CD14-positive monocyte (primary cell): ENCODE measurements at regions not wholly inside any gene's neighbourhood (a gene's known extent, or its start where the extent isn't known, plus 50 kb on each side); places are given as distances from the start of the nearest gene placed in this dataset.

Experiments
- DNase-seq, 3 donors: peaks; one replicate each; pipeline ENCODE4 v3.0.0-alpha.2; 2011 to 2022
- H2AFZ ChIP-seq: 2 replicates; pipeline ENCODE4 v1.6.0; 2012; ENCODE audit warnings: mild to moderate bottlenecking, low read depth, low read length, inconsistent platforms; ENCODE audit not compliant: insufficient read depth, poor library complexity, severe bottlenecking
- H3K27ac ChIP-seq, 2 donors: 1 replicate in 1 of 2; 2 replicates in 1 of 2; pipeline ENCODE4 v1.5.1; 2012 to 2013; ENCODE audit warnings: low read length in 2 of 2, control low read depth in 1 of 2, inconsistent platforms in 1 of 2, low read depth in 1 of 2, mild to moderate bottlenecking in 1 of 2
- H3K27me3 ChIP-seq, 2 donors: one replicate each; pipeline versions ENCODE4 v1.6.0 to v1.6.1; 2011 to 2013; ENCODE audit warnings: low read length in 2 of 2; ENCODE audit not compliant: control insufficient read depth in 2 of 2, insufficient read depth in 2 of 2
- H3K36me3 ChIP-seq, 2 donors: replicated peaks in 1 of 2; 1 replicate in 1 of 2; 2 replicates in 1 of 2; pipeline versions ENCODE4 v1.5.1 to v1.6.1; 2012 to 2013; ENCODE audit warnings: low read length in 2 of 2, control low read depth in 1 of 2, inconsistent platforms in 1 of 2, mild to moderate bottlenecking in 1 of 2; ENCODE audit not compliant: insufficient read depth in 2 of 2, control insufficient read depth in 1 of 2
- H3K4me1 ChIP-seq, 2 donors: 1 replicate in 1 of 2; 2 replicates in 1 of 2; pipeline versions ENCODE4 v1.5.1 to v1.6.1; 2012 to 2013; ENCODE audit warnings: low read length in 2 of 2, control low read depth in 1 of 2, inconsistent platforms in 1 of 2, mild to moderate bottlenecking in 1 of 2, moderate library complexity in 1 of 2; ENCODE audit not compliant: insufficient read depth in 2 of 2, control insufficient read depth in 1 of 2
- H3K4me2 ChIP-seq: replicated peaks from 2 replicates; pipeline ENCODE3; 2012; ENCODE audit warnings: low read length, moderate library complexity, mild to moderate bottlenecking; ENCODE audit not compliant: poor library complexity, severe bottlenecking; ENCODE audit errors: extremely low read depth
- H3K4me3 ChIP-seq, 3 experiments: fragments of 200-600 bp in 1 of 3; sonication (generic) in 1 of 3; replicated peaks in 1 of 3; 1 replicate in 2 of 3; 2 replicates in 1 of 3; pipeline ENCODE4 v1.5.1; 2011 to 2013; ENCODE audit warnings: low read length in 3 of 3, mild to moderate bottlenecking in 3 of 3, control low read depth in 2 of 3, low read depth in 2 of 3, inconsistent platforms in 1 of 3, moderate library complexity in 1 of 3
- H3K79me2 ChIP-seq: 2 replicates; pipeline ENCODE4 v1.6.0; 2012; ENCODE audit warnings: mild to moderate bottlenecking, control low read depth, inconsistent platforms, low read length, moderate library complexity; ENCODE audit not compliant: insufficient read depth
- H3K9ac ChIP-seq: 2 replicates; pipeline ENCODE4 v1.6.0; 2017; ENCODE audit warnings: low read length, mild to moderate bottlenecking; ENCODE audit not compliant: insufficient read depth, poor library complexity, severe bottlenecking
- H3K9me3 ChIP-seq, 2 donors: replicated peaks in 1 of 2; 1 replicate in 1 of 2; 2 replicates in 1 of 2; pipeline versions ENCODE4 v1.5.1 to v1.6.1; 2012 to 2013; ENCODE audit warnings: low read length in 2 of 2, control low read depth in 1 of 2; ENCODE audit not compliant: control insufficient read depth in 1 of 2, insufficient read depth in 1 of 2
- H4K20me1 ChIP-seq: 2 replicates; pipeline ENCODE4 v1.6.0; 2012; ENCODE audit warnings: mild to moderate bottlenecking, low read length, control low read depth, moderate library complexity; ENCODE audit not compliant: insufficient read depth
- H3K27ac Mint-ChIP-seq, 7 donors: one replicate each; pipeline ENCODE4 v1.8.0; 2020; ENCODE audit warnings: mild to moderate bottlenecking in 7 of 7, mixed read lengths in 7 of 7, moderate library complexity in 6 of 7, inconsistent platforms in 2 of 7
- H3K27me3 Mint-ChIP-seq, 3 donors: one replicate each; pipeline ENCODE4 v1.8.0; 2021 to 2022; ENCODE audit warnings: low read depth in 3 of 3, mild to moderate bottlenecking in 3 of 3, mixed read lengths in 3 of 3, moderate library complexity in 3 of 3, inconsistent platforms in 1 of 3
- H3K36me3 Mint-ChIP-seq, 2 donors: one replicate each; pipeline ENCODE4 v1.8.0; 2020; ENCODE audit warnings: mixed read lengths in 2 of 2, inconsistent platforms in 1 of 2, mild to moderate bottlenecking in 1 of 2
- H3K4me1 Mint-ChIP-seq: one replicate; pipeline ENCODE4 v1.8.0; 2020; ENCODE audit warnings: mild to moderate bottlenecking, mixed read lengths
- H3K4me3 Mint-ChIP-seq, 2 donors: one replicate each; pipeline ENCODE4 v1.8.0; 2020; ENCODE audit warnings: mild to moderate bottlenecking in 2 of 2, mixed read lengths in 2 of 2, moderate library complexity in 1 of 2
- H3K9me3 Mint-ChIP-seq, 7 donors: one replicate each; pipeline ENCODE4 v1.8.0; 2020 to 2022; ENCODE audit warnings: mixed read lengths in 7 of 7, mild to moderate bottlenecking in 6 of 7, moderate library complexity in 6 of 7, inconsistent platforms in 2 of 7
- WGBS: methylation state at CpG from one replicate; pipeline ENCODE4 v1.1.5; 2013; ENCODE audit warnings: missing lambda C conversion rate; ENCODE audit not compliant: insufficient coverage; 5-methylcytosine and 5-hydroxymethylcytosine counted together
- intact Hi-C, 2 donors: fragments of 100-400 bp; cut with micrococcal nuclease; formaldehyde crosslinking; loops; one replicate each; pipeline versions ENCODE4 v1.15.0 to v1.15.1; 2023
- TF ChIP-seq, protein P1 (sequence below): fragments of 200-600 bp; IDR thresholded peaks from one replicate; pipeline ENCODE4 v1.8.0; 2022; ENCODE audit warnings: antibody characterized with exemption, mild to moderate bottlenecking

DNA sequence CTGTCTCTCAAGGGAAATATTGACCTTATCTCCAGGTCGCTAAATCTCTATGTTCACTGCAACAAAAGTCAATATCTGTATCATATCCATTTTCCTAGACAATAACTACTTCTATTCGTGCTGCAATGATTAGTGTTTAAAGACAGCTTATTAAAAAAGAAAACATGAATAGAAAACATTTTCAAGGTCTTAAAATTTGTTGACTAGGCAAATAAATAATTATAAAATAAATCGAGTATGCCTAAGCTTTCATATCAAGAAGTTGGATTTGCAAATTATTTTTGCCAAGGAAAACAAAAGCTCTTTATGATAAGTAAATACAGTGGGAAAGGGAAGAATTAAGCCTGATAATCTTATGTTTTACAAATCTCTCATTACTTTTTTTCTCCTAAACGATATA is 428.5 kb downstream of the NUP35 start:
- Histone ChIP-seq H3K79me2 (no peaks in the 10 kb centered on the region), H3K9me3 (peaks cover 0 to 3% of the 10 kb centered on the region in 2 donors), H3K4me2 (no peak overlapping the region), H3K9ac (no peak overlapping the region), H4K20me1 (no peaks in the 10 kb centered on the region), H2AFZ (no peak overlapping the region), H3K36me3 (no peaks in the 10 kb centered on the region), H3K27me3 (no peaks in the 10 kb centered on the region), H3K4me1 (no peaks in the 10 kb centered on the region), H3K4me3 (no peak overlapping the region), H3K27ac (no peak overlapping the region)
- no peak for DNase-seq
- WGBS, result no CpG with 5 or more reads among the region's 4 CpGs
- Mint-ChIP-seq H3K27ac (no peak overlapping the region), H3K9me3 (peaks cover 0 to 11% (median 5%) of the 10 kb centered on the region in 7 donors), H3K36me3 (no peaks in the 10 kb centered on the region), H3K4me3 (no peak overlapping the region), H3K27me3 (peaks cover 0 to 2% (median 2%) of the 10 kb centered on the region in 3 donors), H3K4me1 (no peaks in the 10 kb centered on the region)
- intact Hi-C loops, result no loop called here
- TF ChIP-seq, protein P1, sequence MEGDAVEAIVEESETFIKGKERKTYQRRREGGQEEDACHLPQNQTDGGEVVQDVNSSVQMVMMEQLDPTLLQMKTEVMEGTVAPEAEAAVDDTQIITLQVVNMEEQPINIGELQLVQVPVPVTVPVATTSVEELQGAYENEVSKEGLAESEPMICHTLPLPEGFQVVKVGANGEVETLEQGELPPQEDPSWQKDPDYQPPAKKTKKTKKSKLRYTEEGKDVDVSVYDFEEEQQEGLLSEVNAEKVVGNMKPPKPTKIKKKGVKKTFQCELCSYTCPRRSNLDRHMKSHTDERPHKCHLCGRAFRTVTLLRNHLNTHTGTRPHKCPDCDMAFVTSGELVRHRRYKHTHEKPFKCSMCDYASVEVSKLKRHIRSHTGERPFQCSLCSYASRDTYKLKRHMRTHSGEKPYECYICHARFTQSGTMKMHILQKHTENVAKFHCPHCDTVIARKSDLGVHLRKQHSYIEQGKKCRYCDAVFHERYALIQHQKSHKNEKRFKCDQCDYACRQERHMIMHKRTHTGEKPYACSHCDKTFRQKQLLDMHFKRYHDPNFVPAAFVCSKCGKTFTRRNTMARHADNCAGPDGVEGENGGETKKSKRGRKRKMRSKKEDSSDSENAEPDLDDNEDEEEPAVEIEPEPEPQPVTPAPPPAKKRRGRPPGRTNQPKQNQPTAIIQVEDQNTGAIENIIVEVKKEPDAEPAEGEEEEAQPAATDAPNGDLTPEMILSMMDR, result no peak

DNA sequence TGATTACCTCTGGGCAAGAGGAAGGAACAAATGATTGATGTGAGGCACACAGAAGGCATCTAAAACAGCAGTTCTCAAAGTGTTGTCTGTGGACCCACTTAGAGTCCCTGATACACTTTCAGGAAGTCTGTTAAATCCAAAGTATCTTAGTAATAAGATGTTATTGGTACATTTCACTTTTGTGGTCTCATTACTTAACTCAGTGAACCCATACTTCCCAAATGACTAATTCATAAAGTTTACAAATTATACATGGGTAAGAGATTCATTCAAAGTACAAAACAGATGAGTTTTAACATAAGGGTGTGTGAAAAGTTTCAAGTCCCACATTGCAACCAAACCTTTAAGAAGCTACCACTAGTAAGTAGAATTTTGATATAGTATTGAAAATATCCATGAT is 440.5 kb downstream of the NUP35 start:
- H3K4me3 Mint-ChIP-seq, result no peak overlapping the region
- Histone ChIP-seq H3K4me3 (no peak overlapping the region), H3K4me2 (no peak overlapping the region), H3K4me1 (no peaks in the 10 kb centered on the region), H3K79me2 (no peaks in the 10 kb centered on the region), H3K9me3 (peaks cover 0 to 5% of the 10 kb centered on the region in 2 donors), H3K27me3 (no peaks in the 10 kb centered on the region), H3K36me3 (no peaks in the 10 kb centered on the region), H3K27ac (no peak overlapping the region), H2AFZ (no peak overlapping the region), H3K9ac (no peak overlapping the region), H4K20me1 (no peaks in the 10 kb centered on the region)
- no peak for DNase-seq
- H3K27ac Mint-ChIP-seq, result no peak overlapping the region
- H3K36me3 Mint-ChIP-seq, result no peaks in the 10 kb centered on the region
- H3K9me3 Mint-ChIP-seq, result peaks cover 0 to 2% (median 0%) of the 10 kb centered on the region in 7 donors
- TF ChIP-seq, protein P1, result no peak
- H3K27me3 Mint-ChIP-seq, result no peaks in the 10 kb centered on the region
- intact Hi-C loops, result no loop called here
- no peaks in the 10 kb centered on the region for H3K4me1 Mint-ChIP-seq
